ENCODE measurements at regions not wholly inside any gene's neighbourhood (a gene's known extent, or its start where the extent isn't known, plus 50 kb on each side); places are given as distances from the start of the nearest gene placed in this dataset.

GRCh38 chrX:42976746-42977366 is 198.9 kb upstream of the PPP1R2C start:
- Histone ChIP-seq H3K23me2 (ENCODE audit: low read depth, low read length) (no peaks in the 10 kb centered on the region), H3K4me3 (ENCODE audit: extremely low read depth in 1 of 4, insufficient read depth in 2 of 4, low read depth in 3 of 4, low read length in 4 of 4) (no peak overlapping the region), H2BK5ac (ENCODE audit: low read depth, low read length) (no peak overlapping the region; the same call in 1 of the 2 replicates), H3K9ac (replicated peaks in 1 of 4; ENCODE audit: extremely low read depth in 1 of 4, low read depth in 3 of 4, low read length in 3 of 4) (no peak overlapping the region), H2BK120ac (replicated peaks; ENCODE audit: low read depth, low read length) (peak overlapping the region; percentile 43), H3K27ac (ENCODE audit: low read depth, low read length) (no peak overlapping the region), H2BK20ac (ENCODE audit: low read length) (0 out of 2 replicates have a peak overlapping the region, but pooled peaks have one; percentile 48), H3K56ac (replicated peaks; ENCODE audit: insufficient read length, low read depth, low read length) (no peak overlapping the region), H3K79me2 (ENCODE audit: control insufficient read depth in 1 of 2, insufficient read depth in 2 of 2, low read length in 2 of 2) (no peaks in the 10 kb centered on the region), H2BK12ac (ENCODE audit: low read depth, low read length) (no peak overlapping the region), H4K91ac (replicated peaks; ENCODE audit: insufficient read length, low read length) (no peak overlapping the region), H3K4ac (replicated peaks; ENCODE audit: insufficient read length, low read depth, low read length) (no peak overlapping the region), H2AFZ (ENCODE audit: low read length) (no peak overlapping the region), H2BK15ac (ENCODE audit: low read length) (no peak overlapping the region), H3K4me1 (replicated peaks in 1 of 4; ENCODE audit: control insufficient read depth in 3 of 4, insufficient read depth in 4 of 4, low read length in 3 of 4) (no peaks in the 10 kb centered on the region), H3K79me1 (ENCODE audit: low read depth, low read length) (no peaks in the 10 kb centered on the region), H3K18ac (ENCODE audit: extremely low read depth, low read length) (no peak overlapping the region), H2AK5ac (ENCODE audit: low read depth, low read length) (no peak overlapping the region), H3K23ac (ENCODE audit: insufficient read length) (no peak overlapping the region), H3K4me2 (ENCODE audit: insufficient read depth in 1 of 2, low read depth in 2 of 2, low read length in 2 of 2) (no peak overlapping the region), H3K14ac (ENCODE audit: insufficient read length) (no peak overlapping the region), H4K5ac (ENCODE audit: insufficient read length, low read depth, low read length) (no peak overlapping the region), H3K27me3 (replicated peaks in 1 of 4; ENCODE audit: control insufficient read depth in 3 of 4, extremely low read depth in 1 of 4, insufficient read depth in 3 of 4, low read length in 3 of 4) (no peaks in the 10 kb centered on the region), H3K36me3 (ENCODE audit: control insufficient read depth in 2 of 4, insufficient read depth in 4 of 4, low read length in 3 of 4) (peaks cover 0 to 8% (median 2%) of the 10 kb centered on the region in 4 experiments; a peak in 2 of 8 replicates), H3K9me3 (ENCODE audit: insufficient read depth in 2 of 2, low read depth in 1 of 2, low read length in 1 of 2) (peaks cover 29 to 31% of the 10 kb centered on the region in 2 experiments), H4K20me1 (replicated peaks in 1 of 2; ENCODE audit: control insufficient read depth in 1 of 2, insufficient read depth in 2 of 2, low read length in 2 of 2) (no peaks in the 10 kb centered on the region), H4K8ac (ENCODE audit: extremely low read depth, insufficient read depth, low read length) (no peak overlapping the region)
- CTCF ChIA-PET (ENCODE audit: partially characterized antibody) = interaction anchor here (0.9 kb wide), 1 partner anchor 457 kb away, joined by 3 read pairs; no protein-coding TSS in a partner anchor
- 100% methylated on average over 2 of the region's 2 CpGs; no CpG with 5 or more reads in 1 of the 2 experiments for WGBS, 2 experiments (ENCODE audit: extremely low coverage in 1 of 2, insufficient coverage in 1 of 2, insufficient read length in 1 of 2, insufficient replicate concordance in 2 of 2, low coverage in 1 of 2, low lambda C conversion rate in 2 of 2, missing lambda C conversion rate in 1 of 2)
- FAIRE-seq = no peak
- DNase-seq (ENCODE audit: low read depth in 1 of 2, low spot score in 2 of 2) = no peak
- no peak for TF ChIP-seq TCF12 (IDR thresholded peaks at IDR 0.05; ENCODE audit: low read depth, low read length)
- TF ChIP-seq SP4 (IDR thresholded peaks at IDR 0.05; ENCODE audit: low read length) = no peak
- TF ChIP-seq CTCF (IDR thresholded peaks at IDR 0.05; ENCODE audit: control extremely low read depth in 1 of 3, insufficient read depth in 1 of 3, low read depth in 1 of 3, low read length in 3 of 3) = peak in 1 of 3 experiments; percentile 4; a peak in 1 of 4 replicates
- peak; percentile 13 to 28; a peak in 3 of 4 replicates for TF ChIP-seq RAD21 (IDR thresholded peaks at IDR 0.05 in 1 of 2, conservative IDR thresholded peaks at IDR 0.05 in 1 of 2; ENCODE audit: low read depth in 2 of 2, low read length in 2 of 2)
- no peak for TF ChIP-seq BCL11A (IDR thresholded peaks at IDR 0.05; ENCODE audit: low read depth in 2 of 2, low read length in 2 of 2)
- no peak for TF ChIP-seq TAF7 (optimal IDR thresholded peaks at IDR 0.05; ENCODE audit: borderline replicate concordance, low read depth, low read length)
- POLR2A ChIA-PET (ENCODE audit: partially characterized antibody) = no interaction called here
